ENCODE measurements at regions not wholly inside any gene's neighbourhood (a gene's known extent, or its start where the extent isn't known, plus 50 kb on each side); places are given as distances from the start of the nearest gene placed in this dataset.

GRCh38 chr21:16585896-16586295, 856.1 kb downstream of the USP25 start:
- TF ChIP-seq CTCF (IDR thresholded peaks at IDR 0.05; ENCODE audit: low read depth, low read length): no peak
- no peak for TF ChIP-seq EZH2phosphoT487 (IDR thresholded peaks at IDR 0.05; ENCODE audit: low read depth)
